HepG2 (cell line): ENCODE measurements at regions not wholly inside any gene's neighbourhood (a gene's known extent, or its start where the extent isn't known, plus 50 kb on each side); places are given as distances from the start of the nearest gene placed in this dataset.

Experiments used
- ATAC-seq: fragments of 200-7000 bp; cut with Tn5 transposase; 3 replicates; pipeline ENCODE4 v1.9.1; 2020; ENCODE audit warnings: mild to moderate bottlenecking, moderate library complexity
- BruUV-seq: library from RNA; stranded (reverse); fragments of 400-500 nt; replicated peaks from 2 replicates; lab custom pipeline; 2021; lab: Mats Ljungman, UMichigan
- CTCF ChIA-PET: fragments of 300-600 bp; formaldehyde crosslinking; extraction: SDS; loops from one replicate; lab custom pipeline; 2021; ENCODE audit warnings: low total read pairs, inconsistent platforms, low intra/inter-chr PET ratio; lab: Yijun Ruan, JAX
- POLR2A ChIA-PET: fragments of 350-600 bp; sonication (Branson Sonifier 250); formaldehyde crosslinking; loops from one replicate; lab custom pipeline; 2020; ENCODE audit warnings: antibody characterized with exemption, inconsistent platforms; lab: Yijun Ruan, JAX
- DNase-seq: peaks from one replicate; pipeline ENCODE4 v3.0.0-alpha.2; 2015; ENCODE audit warnings: low spot score
- FAIRE-seq: peaks from 3 replicates; lab custom pipeline; 2011; peaks lifted over from hg19 to GRCh38; lab: Jason Lieb, UNC
- H2AFZ ChIP-seq: one replicate; pipeline ENCODE4 v1.6.1; 2011; ENCODE audit warnings: low read length, inconsistent platforms
- H3K27ac ChIP-seq: fragments of 300-600 bp; 3 replicates; pipeline ENCODE4 v1.8.0; 2011; ENCODE audit warnings: mixed run types, mild to moderate bottlenecking, mixed read lengths, low read length, inconsistent platforms; ENCODE audit not compliant: insufficient read depth; ENCODE audit errors: extremely low read length
- H3K27me3 ChIP-seq, 2 experiments: fragments of 200-600 bp in 1 of 2; 2 replicates in 1 of 2; 3 replicates in 1 of 2; pipeline versions ENCODE4 v1.6.0 to v1.8.0; 2011; ENCODE audit warnings: low read length in 2 of 2, mild to moderate bottlenecking in 2 of 2, moderate library complexity in 2 of 2, inconsistent platforms in 1 of 2; ENCODE audit not compliant: insufficient read depth in 2 of 2, control insufficient read depth in 1 of 2
- H3K36me3 ChIP-seq, 2 experiments: fragments of 200-600 bp in 1 of 2; replicated peaks in 1 of 2; 2 replicates in 1 of 2; 3 replicates in 1 of 2; pipeline versions ENCODE4 v1.5.1 to v1.8.0; 2011; ENCODE audit warnings: low read length in 2 of 2, inconsistent platforms in 1 of 2; ENCODE audit not compliant: insufficient read depth in 2 of 2, control insufficient read depth in 1 of 2
- H3K4me1 ChIP-seq: 2 replicates; pipeline ENCODE4 v1.5.1; 2012; ENCODE audit warnings: low read length, inconsistent platforms; ENCODE audit not compliant: insufficient read depth
- H3K4me2 ChIP-seq: 2 replicates; pipeline ENCODE4 v1.6.0; 2011; ENCODE audit warnings: low read depth, low read length, inconsistent platforms
- H3K4me3 ChIP-seq, 3 experiments: fragments of 200-600 bp in 1 of 3; sonication (generic), shearing (Covaris generic) in 1 of 3; replicated peaks in 1 of 3; 2 replicates each; pipeline ENCODE4 v1.5.1; 2011 to 2016; ENCODE audit warnings: low read length in 3 of 3, inconsistent platforms in 2 of 3, low read depth in 2 of 3, mild to moderate bottlenecking in 2 of 3, control low read depth in 1 of 3, mixed read lengths in 1 of 3; ENCODE audit not compliant: insufficient read depth in 1 of 3
- H3K79me2 ChIP-seq: one replicate; pipeline ENCODE4 v1.6.1; 2011; ENCODE audit warnings: low read length, inconsistent platforms; ENCODE audit not compliant: insufficient read depth
- H3K9ac ChIP-seq: 2 replicates; pipeline ENCODE4 v1.6.0; 2011; ENCODE audit warnings: mild to moderate bottlenecking, low read depth, low read length, inconsistent platforms; ENCODE audit not compliant: insufficient read depth
- H3K9me3 ChIP-seq: 2 replicates; pipeline ENCODE4 v1.5.1; 2012; ENCODE audit warnings: mild to moderate bottlenecking, low read length
- H4K20me1 ChIP-seq: 2 replicates; pipeline ENCODE4 v1.6.0; 2011; ENCODE audit warnings: inconsistent platforms, mild to moderate bottlenecking, low read length, moderate library complexity; ENCODE audit not compliant: insufficient read depth
- CCAR2 ChIP-seq: fragments of 200-400 bp; formaldehyde crosslinking; optimal IDR thresholded peaks from 2 replicates; pipeline ENCODE3; 2018; ENCODE audit warnings: low read depth, mild to moderate bottlenecking, low read length, moderate library complexity
- HNF4G ChIP-seq, 2 experiments: sonication (generic) in 1 of 2; formaldehyde crosslinking in 1 of 2; IDR thresholded peaks; 2 replicates each; pipeline versions ENCODE4 v1.4.0 to v1.6.1; 2011 to 2020; ENCODE audit warnings: borderline replicate concordance in 2 of 2, low read depth in 2 of 2, mild to moderate bottlenecking in 2 of 2, low read length in 1 of 2, missing genetic modification reagents in 1 of 2, moderate library complexity in 1 of 2
- MAX ChIP-seq: IDR thresholded peaks from 2 replicates; pipeline ENCODE4 v1.6.1; 2012; ENCODE audit warnings: inconsistent platforms
- MLLT10 ChIP-seq: sonication (generic); formaldehyde crosslinking; IDR thresholded peaks from 2 replicates; pipeline ENCODE4 v1.4.0; 2020; ENCODE audit warnings: missing genetic modification reagents
- ONECUT2 ChIP-seq: sonication (generic); formaldehyde crosslinking; IDR thresholded peaks from 2 replicates; pipeline ENCODE4 v1.4.0; 2020; ENCODE audit warnings: missing genetic modification reagents
- SOX5 ChIP-seq: IDR thresholded peaks from 2 replicates; pipeline ENCODE4 v1.6.1; 2016; ENCODE audit warnings: borderline replicate concordance
- TARDBP ChIP-seq: sonication (generic); formaldehyde crosslinking; IDR thresholded peaks from 2 replicates; pipeline ENCODE4 v1.8.0; 2022; ENCODE audit warnings: mild to moderate bottlenecking, missing genetic modification reagents
- ZNF678 ChIP-seq: sonication (generic); formaldehyde crosslinking; IDR thresholded peaks from 2 replicates; pipeline ENCODE4 v1.4.0; 2020; ENCODE audit warnings: mild to moderate bottlenecking, missing genetic modification reagents
- in situ Hi-C: cut with HindIII; loops from 2 replicates; pipeline ENCODE4 v1.10.0; 2017; ENCODE audit warnings: low pct_unique_long_range_greater_than_20kb; ENCODE audit not compliant: extremely low pct_ligation_motif_present
- intact Hi-C: fragments of 100-400 bp; cut with micrococcal nuclease; formaldehyde crosslinking; loops from one replicate; pipeline ENCODE4 v1.10.0; 2022; ENCODE audit not compliant: unreplicated experiment
- TF ChIP-seq, protein P1 (sequence below): sonication (generic); formaldehyde crosslinking; IDR thresholded peaks from 2 replicates; pipeline ENCODE4 v1.8.0; 2022; ENCODE audit warnings: missing genetic modification reagents, low read depth, mild to moderate bottlenecking, borderline replicate concordance
- TF ChIP-seq, protein P2 (sequence below): sonication (generic); formaldehyde crosslinking; IDR thresholded peaks from 2 replicates; pipeline ENCODE4 v1.4.0; 2020; ENCODE audit warnings: low read depth, mild to moderate bottlenecking, missing genetic modification reagents

DNA sequence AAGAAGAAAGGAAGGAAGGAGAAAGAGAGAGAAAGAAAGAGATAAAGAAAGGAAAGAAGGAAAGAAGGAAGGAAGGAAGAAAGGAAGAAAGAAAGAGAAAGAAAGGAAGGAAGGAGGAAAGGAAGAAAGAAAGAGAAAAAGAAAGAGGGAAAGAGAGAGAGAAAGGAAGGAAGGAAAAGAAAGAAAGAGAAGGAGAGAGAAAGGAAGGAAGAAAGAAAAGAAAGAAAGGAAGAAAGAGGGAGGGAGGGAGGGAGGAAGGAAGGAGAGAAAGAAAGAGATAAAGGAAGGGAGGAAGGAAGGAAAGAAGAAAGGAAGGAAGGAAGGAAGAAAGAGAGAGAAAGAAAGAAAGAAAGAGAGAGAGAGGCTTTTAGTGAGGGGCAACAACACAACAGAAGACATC lies 135.1 kb upstream of the VSTM2B start:
- no peaks in the 10 kb centered on the region for H3K4me1 ChIP-seq
- no TSS peak for BruUV-seq
- no peaks in the 10 kb centered on the region for H3K36me3 ChIP-seq
- ChIA-PET CTCF (no interaction called here), POLR2A (no interaction called here)
- in situ Hi-C loops (no loop called here), intact Hi-C loops (no loop called here)
- H3K9me3 ChIP-seq: peaks cover 11% of the 10 kb centered on the region
- no peak overlapping the region for H3K9ac ChIP-seq
- no peak for DNase-seq
- no peak for FAIRE-seq
- peaks cover 0 to 5% of the 10 kb centered on the region in 2 experiments; a peak in 2 of 5 replicates for H3K27me3 ChIP-seq
- no peak overlapping the region for H3K4me2 ChIP-seq
- no peak for ATAC-seq
- no peak overlapping the region for H3K4me3 ChIP-seq
- no peak overlapping the region for H3K27ac ChIP-seq
- H2AFZ ChIP-seq: no peak overlapping the region
- TF ChIP-seq ONECUT2 (CRISPR knock-in tag) (no peak), TARDBP (CRISPR knock-in tag) (no peak), MLLT10 (CRISPR knock-in tag) (no peak), CCAR2 (no peak), MAX (no peak), ZNF678 (CRISPR knock-in tag) (no peak), HNF4G (IDR thresholded peaks at IDR 0.05; ENCODE audit: borderline replicate concordance, low read depth, low read length) (no peak), HNF4G (CRISPR knock-in tag; IDR thresholded peaks at IDR 0.05; ENCODE audit: borderline replicate concordance, low read depth) (no peak), SOX5 (no peak)
- TF ChIP-seq, protein P1, sequence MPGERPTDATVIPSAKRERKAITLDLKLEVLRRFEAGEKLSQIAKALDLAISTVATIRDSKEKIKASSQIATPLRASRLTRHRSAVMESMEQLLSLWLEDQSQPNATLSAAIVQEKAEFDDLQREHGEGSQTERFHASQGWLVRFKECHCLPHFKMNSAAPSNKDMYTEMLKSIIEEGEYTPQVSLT: no peak
- TF ChIP-seq, protein P2, sequence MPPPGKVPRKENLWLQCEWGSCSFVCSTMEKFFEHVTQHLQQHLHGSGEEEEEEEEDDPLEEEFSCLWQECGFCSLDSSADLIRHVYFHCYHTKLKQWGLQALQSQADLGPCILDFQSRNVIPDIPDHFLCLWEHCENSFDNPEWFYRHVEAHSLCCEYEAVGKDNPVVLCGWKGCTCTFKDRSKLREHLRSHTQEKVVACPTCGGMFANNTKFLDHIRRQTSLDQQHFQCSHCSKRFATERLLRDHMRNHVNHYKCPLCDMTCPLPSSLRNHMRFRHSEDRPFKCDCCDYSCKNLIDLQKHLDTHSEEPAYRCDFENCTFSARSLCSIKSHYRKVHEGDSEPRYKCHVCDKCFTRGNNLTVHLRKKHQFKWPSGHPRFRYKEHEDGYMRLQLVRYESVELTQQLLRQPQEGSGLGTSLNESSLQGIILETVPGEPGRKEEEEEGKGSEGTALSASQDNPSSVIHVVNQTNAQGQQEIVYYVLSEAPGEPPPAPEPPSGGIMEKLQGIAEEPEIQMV: no peak
- no peaks in the 10 kb centered on the region for H4K20me1 ChIP-seq
- no peaks in the 10 kb centered on the region for H3K79me2 ChIP-seq
